Naive B cell (primary cell): ENCODE measurements at regions not wholly inside any gene's neighbourhood (a gene's known extent, or its start where the extent isn't known, plus 50 kb on each side); places are given as distances from the start of the nearest gene placed in this dataset.

Experiments
- ATAC-seq, 2 donors: fragments of 150-1000 bp; cut with Tn5 transposase; 2 replicates each; pipeline ENCODE4 v1.10.0; 2021; ENCODE audit warnings: low read depth in 2 of 2, mild to moderate bottlenecking in 2 of 2, moderate library complexity in 2 of 2
- DNase-seq: peaks from one replicate; pipeline ENCODE4 v3.0.0; 2022
- H3K27ac Mint-ChIP-seq, 6 donors: one replicate each; pipeline ENCODE4 v1.8.0; 2020 to 2022; ENCODE audit warnings: mild to moderate bottlenecking in 6 of 6, mixed read lengths in 6 of 6, moderate library complexity in 5 of 6, inconsistent platforms in 2 of 6
- H3K27me3 Mint-ChIP-seq, 3 donors: one replicate each; pipeline ENCODE4 v1.8.0; 2021 to 2022; ENCODE audit warnings: mixed read lengths in 3 of 3, mild to moderate bottlenecking in 1 of 3
- H3K36me3 Mint-ChIP-seq, 2 donors: one replicate each; pipeline ENCODE4 v1.8.0; 2020 to 2022; ENCODE audit warnings: mixed read lengths in 2 of 2, inconsistent platforms in 1 of 2, mild to moderate bottlenecking in 1 of 2
- H3K4me1 Mint-ChIP-seq, 3 donors: one replicate each; pipeline ENCODE4 v1.8.0; 2020 to 2022; ENCODE audit warnings: mixed read lengths in 3 of 3, inconsistent platforms in 1 of 3, mild to moderate bottlenecking in 1 of 3, moderate library complexity in 1 of 3
- H3K4me3 Mint-ChIP-seq, 8 donors: one replicate each; pipeline ENCODE4 v1.8.0; 2020 to 2022; ENCODE audit warnings: mild to moderate bottlenecking in 8 of 8, mixed read lengths in 8 of 8, moderate library complexity in 8 of 8, inconsistent platforms in 2 of 8
- H3K9me3 Mint-ChIP-seq, 7 donors: one replicate each; pipeline ENCODE4 v1.8.0; 2020 to 2022; ENCODE audit warnings: mixed read lengths in 7 of 7, mild to moderate bottlenecking in 5 of 7, inconsistent platforms in 2 of 7, moderate library complexity in 1 of 7

DNA sequence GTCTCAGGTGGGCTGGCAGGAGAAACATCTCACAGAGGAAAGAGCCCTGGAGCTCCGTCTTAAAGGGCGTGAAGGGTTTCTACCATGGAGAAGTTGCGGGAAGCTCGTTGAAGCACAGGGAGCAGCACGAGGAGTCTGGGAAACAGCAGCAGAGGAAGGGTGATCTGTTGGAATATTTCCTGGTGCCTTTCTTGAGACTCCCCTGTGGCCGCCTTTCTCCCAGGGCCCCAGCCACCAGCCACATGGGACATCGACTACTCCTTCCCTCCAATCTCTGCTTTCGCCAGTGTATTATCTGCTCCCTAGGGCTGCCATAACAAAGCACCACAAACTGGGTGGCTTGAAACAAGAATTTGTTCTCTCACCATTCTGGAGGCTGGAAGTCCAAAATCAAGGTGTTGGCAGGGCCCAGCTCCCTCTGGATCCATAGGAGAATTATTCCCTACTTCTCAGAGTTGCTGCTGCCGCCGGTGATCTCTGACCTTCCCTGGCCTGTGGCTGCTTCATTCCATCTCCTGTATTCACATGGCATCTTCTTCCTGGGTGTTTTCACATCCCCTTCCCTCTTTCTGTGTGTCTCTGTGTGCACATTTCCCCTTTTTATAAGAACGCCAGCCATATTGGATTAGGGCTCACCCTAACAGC is 152.8 kb upstream of the GSC start:
- Mint-ChIP-seq H3K4me1 (no peaks in the 10 kb centered on the region), H3K27me3 (peaks cover 8 to 32% (median 10%) of the 10 kb centered on the region in 3 donors), H3K36me3 (peaks cover 0 to 8% of the 10 kb centered on the region in 2 donors), H3K9me3 (peaks cover 0 to 16% (median 5%) of the 10 kb centered on the region in 7 donors), H3K4me3 (peak overlapping the region in 1 of 8 donors; percentile 10), H3K27ac (peak overlapping the region in 1 of 6 donors; percentile 49)
- DNase-seq = no peak
- no peak for ATAC-seq

DNA sequence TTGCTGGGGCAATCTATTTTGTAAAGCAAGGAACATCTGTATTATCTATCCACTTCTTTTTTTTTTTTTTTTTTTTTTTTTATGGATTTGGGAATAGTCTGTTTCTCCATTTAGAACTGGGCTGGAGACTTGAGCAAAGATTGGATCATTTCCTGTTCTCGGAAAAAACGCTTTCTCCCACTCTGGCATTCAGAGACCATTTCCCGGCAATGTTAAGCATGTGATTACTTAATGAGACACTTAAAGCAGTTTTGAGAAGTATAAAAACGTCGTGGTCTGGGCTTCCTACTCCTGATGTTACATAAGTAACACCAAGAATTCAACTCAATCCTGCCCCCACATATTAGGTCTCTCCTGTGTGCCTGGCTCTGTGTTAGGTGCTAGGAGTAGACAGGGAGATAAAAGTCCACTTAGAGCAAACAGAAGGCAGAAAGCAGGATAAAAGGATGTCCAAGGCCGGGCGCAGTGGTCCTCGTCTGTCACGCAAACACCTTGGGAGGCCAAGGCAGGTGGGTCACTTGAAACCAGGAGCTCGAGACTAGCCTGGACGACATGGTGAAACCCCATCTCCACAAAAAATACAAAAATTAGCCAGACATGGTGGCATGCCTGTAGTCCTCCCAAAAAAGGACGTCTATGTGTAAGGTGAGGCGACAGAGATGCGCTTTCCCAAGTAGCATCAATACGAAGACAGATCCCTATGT is 152.1 kb upstream of the GSC start:
- DNase-seq (no peak), ATAC-seq (no peak)
- H3K9me3 Mint-ChIP-seq = peaks cover 2 to 16% (median 5%) of the 10 kb centered on the region in 7 donors
- no peak overlapping the region for H3K4me3 Mint-ChIP-seq
- H3K4me1 Mint-ChIP-seq = no peaks in the 10 kb centered on the region
- H3K27ac Mint-ChIP-seq = peak overlapping the region in 1 of 6 donors; percentile 49
- peaks cover 0 to 8% of the 10 kb centered on the region in 2 donors for H3K36me3 Mint-ChIP-seq
- H3K27me3 Mint-ChIP-seq = peaks cover 7 to 32% (median 10%) of the 10 kb centered on the region in 3 donors

DNA sequence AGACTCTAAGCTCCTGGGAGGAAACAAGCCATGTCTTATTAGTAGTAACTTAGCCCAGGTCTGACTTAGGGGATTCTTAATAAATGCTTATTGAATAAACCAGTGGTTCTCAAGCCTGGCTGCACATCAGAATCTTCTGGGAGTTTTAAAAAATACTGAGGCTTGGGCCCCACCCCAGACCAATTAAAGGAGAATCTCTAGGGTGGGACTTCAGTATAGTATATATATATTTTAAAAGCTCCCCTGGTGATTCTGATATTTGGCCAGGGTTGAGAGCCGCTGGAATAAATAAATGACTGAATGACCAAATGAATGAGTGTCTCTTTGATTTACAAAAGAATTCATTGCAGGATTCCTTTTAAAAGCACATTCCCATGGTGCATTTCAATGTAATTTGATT is 151.5 kb upstream of the GSC start:
- Mint-ChIP-seq H3K9me3 (peaks cover 2 to 16% (median 5%) of the 10 kb centered on the region in 7 donors), H3K4me3 (no peak overlapping the region), H3K27me3 (peaks cover 2 to 32% (median 5%) of the 10 kb centered on the region in 3 donors), H3K36me3 (peaks cover 0 to 8% of the 10 kb centered on the region in 2 donors), H3K27ac (no peak overlapping the region), H3K4me1 (no peaks in the 10 kb centered on the region)
- ATAC-seq (no peak), DNase-seq (no peak)

DNA sequence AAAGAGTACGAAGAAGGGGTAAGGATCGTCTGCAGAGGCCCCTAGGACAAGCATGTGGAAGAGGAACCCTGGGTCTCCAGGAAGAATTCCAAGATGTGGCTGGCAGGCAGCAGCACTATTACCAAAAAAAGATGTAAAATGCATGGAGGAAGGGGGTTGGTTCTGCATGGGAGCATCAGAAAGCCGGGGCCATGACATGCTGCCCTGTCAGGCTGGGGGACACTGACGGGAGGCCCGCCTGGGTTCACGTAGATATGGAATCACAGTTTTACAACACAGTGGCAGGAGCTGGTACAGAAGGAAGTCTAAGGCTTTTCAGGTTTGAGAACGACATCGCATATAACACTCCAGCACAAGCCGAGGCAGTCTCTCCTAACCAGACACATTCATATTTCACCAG is 150.0 kb upstream of the GSC start:
- Mint-ChIP-seq H3K9me3 (peaks cover 2 to 13% (median 4%) of the 10 kb centered on the region in 7 donors), H3K27me3 (peaks cover 0 to 32% (median 5%) of the 10 kb centered on the region in 3 donors), H3K4me1 (no peaks in the 10 kb centered on the region), H3K36me3 (peaks cover 0 to 8% of the 10 kb centered on the region in 2 donors), H3K27ac (no peak overlapping the region), H3K4me3 (no peak overlapping the region)
- no peak for ATAC-seq
- no peak for DNase-seq

DNA sequence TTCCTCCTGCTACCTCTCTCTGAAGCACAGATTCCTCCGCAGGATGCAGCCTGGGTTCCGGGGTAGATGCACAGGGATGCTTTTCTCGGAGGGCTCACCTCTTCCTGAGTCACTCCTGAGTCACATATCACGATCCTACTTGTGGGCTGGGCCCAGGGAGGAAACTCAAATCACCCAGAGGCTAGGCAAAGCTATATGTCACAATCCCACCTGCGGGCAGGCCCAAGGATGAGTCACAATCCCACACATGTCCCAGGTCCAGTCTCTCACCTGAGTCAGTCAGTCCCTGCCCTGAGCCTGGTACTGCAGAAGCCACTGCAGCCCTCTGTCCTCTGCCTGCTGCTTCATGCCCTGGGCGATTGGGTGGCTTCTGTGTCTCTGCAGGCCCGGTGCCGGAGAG is 149.0 kb upstream of the GSC start:
- Mint-ChIP-seq H3K27ac (no peak overlapping the region), H3K36me3 (peaks cover 0 to 4% of the 10 kb centered on the region in 2 donors), H3K4me1 (no peaks in the 10 kb centered on the region), H3K9me3 (peaks cover 0 to 10% (median 3%) of the 10 kb centered on the region in 7 donors), H3K4me3 (no peak overlapping the region), H3K27me3 (peaks cover 0 to 30% (median 5%) of the 10 kb centered on the region in 3 donors)
- DNase-seq = no peak
- ATAC-seq = no peak

DNA sequence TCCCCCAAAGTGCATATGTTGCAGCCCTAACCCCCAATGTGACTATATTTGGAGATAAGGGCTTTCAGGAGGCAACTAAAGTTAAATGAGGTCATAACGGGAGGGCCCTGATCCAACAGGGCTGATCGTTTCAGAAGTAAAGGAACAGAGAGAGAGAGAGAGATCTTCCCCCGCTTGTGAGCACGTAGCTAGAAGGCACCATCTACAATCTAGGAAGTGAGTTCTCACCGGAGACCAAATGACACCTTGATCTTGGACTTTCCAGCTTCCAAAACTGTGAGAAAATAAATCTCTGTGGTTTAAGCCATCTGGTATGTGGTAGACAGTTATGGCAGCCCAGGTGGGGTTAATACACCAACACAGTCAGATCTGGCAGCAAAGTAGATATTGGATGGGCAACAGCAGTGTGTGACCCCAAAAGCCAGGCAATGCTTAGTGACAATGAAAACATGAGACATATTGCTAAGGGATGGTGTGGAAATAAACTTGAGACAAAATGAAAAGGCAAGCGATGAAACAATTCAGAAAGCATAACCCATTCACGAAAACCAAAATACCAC is 147.2 kb upstream of the GSC start:
- no peaks in the 10 kb centered on the region for H3K4me1 Mint-ChIP-seq
- peaks cover 5 to 19% (median 9%) of the 10 kb centered on the region in 3 donors for H3K27me3 Mint-ChIP-seq
- H3K27ac Mint-ChIP-seq = no peak overlapping the region
- ATAC-seq (no peak), DNase-seq (no peak)
- H3K36me3 Mint-ChIP-seq = no peaks in the 10 kb centered on the region
- H3K9me3 Mint-ChIP-seq = peaks cover 0 to 10% (median 5%) of the 10 kb centered on the region in 7 donors
- no peak overlapping the region for H3K4me3 Mint-ChIP-seq

DNA sequence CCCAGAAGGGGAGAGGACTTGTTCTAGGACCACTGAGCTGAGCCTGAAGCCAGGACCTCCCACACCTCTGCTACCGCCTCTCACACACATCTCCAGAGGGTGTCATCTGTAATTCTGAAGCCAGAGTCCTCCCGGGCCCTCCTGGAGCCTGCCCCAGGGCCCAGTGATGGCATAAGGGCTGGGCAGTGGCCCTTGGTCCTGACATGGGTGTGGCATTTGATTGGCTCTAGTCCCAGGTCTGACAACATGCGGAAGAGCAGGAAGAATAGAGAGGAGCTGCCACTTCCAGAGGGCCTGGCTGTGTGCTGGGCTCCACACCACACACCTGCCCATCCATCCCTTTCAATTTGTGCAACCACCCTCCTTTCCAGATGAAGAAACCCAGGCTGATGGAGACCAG is 144.3 kb upstream of the GSC start:
- Mint-ChIP-seq H3K4me3 (peak overlapping the region in 1 of 8 donors; percentile 37), H3K4me1 (no peaks in the 10 kb centered on the region), H3K27me3 (peaks cover 15 to 29% (median 16%) of the 10 kb centered on the region in 3 donors), H3K27ac (no peak overlapping the region), H3K9me3 (peaks cover 6 to 22% (median 15%) of the 10 kb centered on the region in 7 donors), H3K36me3 (peaks cover 0 to 8% of the 10 kb centered on the region in 2 donors)
- no peak for DNase-seq
- no peak for ATAC-seq

DNA sequence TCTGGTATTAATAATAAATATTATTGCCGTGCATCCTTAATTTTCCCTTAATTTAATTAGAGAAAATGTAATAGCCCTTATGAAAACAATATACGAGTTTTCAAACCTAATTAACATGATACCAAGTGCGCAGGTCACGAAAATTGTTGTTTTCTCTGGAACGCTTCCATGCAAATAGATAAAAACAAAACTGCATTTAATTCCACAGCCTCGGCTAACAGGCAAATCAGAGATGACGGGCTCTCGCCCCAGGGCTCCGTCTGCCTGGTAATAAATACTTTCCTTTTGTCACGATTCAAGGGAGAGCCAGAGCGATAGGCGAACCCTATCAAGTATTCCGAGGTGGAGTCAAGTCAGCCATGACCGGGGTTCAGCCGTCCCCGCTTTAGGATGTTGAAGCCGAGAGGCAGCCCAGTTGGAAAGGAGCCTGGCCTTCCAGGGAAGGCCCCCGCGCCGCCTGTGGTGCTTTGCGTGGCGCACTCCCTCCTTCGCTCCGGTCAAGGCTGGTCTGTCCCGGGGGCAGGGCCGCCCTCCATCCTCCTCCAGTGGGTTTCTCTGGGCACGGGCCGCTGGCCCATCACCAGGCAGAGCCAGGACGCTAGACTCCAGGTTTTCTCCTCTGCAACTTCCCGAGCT is 137.8 kb upstream of the GSC start:
- Mint-ChIP-seq H3K9me3 (peaks cover 6 to 20% (median 10%) of the 10 kb centered on the region in 7 donors), H3K36me3 (peaks cover 0 to 8% of the 10 kb centered on the region in 2 donors), H3K4me3 (no peak overlapping the region), H3K27me3 (peaks cover 16 to 28% (median 26%) of the 10 kb centered on the region in 3 donors), H3K4me1 (no peaks in the 10 kb centered on the region), H3K27ac (no peak overlapping the region)
- ATAC-seq (no peak), DNase-seq (no peak)

DNA sequence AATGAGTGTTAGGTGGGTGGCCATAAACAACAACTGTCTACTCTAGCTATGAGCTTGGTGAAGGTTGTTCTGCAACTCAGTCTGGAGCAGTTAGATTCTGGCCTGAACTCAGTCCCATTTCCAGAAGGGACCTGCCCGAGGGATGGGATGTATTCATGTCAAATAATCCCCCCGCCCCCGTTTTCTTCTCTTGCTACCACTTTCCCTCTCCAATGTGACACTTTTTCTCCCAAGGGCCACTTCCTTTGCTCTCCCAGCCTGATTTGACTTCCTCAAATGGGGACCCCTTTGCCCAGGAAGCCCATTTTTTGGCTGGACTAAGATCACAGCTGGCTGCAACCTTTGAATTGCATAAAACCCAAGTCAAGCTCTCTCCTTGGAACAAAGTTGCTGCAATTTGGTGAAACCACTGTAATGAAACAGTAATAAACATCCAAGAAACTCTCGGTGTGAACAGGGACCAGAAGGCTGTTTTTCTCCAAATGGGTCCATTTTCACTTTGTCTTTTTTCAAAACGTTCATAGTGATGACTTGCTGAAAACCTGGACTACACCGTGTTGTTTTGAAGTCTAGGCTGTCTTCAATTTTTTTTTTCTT is 137.2 kb upstream of the GSC start:
- no peaks in the 10 kb centered on the region for H3K4me1 Mint-ChIP-seq
- peaks cover 2 to 15% (median 8%) of the 10 kb centered on the region in 7 donors for H3K9me3 Mint-ChIP-seq
- DNase-seq = no peak
- peaks cover 16 to 26% (median 21%) of the 10 kb centered on the region in 3 donors for H3K27me3 Mint-ChIP-seq
- no peak for ATAC-seq
- H3K4me3 Mint-ChIP-seq = no peak overlapping the region
- H3K36me3 Mint-ChIP-seq = peaks cover 0 to 8% of the 10 kb centered on the region in 2 donors
- H3K27ac Mint-ChIP-seq = no peak overlapping the region

DNA sequence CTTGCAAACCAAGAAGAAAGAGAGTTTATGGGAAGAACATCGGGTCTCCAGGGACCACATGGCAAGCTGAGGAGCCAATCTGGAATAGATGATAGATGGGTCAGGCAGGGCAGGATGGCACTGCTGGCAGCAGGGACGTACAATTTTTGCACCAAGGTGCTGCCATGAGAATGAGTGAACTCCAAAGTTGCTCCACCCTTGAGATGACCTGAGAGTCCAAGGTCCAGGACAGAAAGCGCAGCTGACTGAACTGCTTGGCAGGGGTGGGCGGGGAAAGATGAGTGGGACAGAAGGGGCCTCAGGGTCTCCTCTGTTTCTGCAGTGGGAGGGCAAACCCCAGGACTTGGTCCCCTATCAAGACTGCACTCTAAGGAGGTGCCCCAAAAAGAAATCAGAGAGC is 136.7 kb upstream of the GSC start:
- Mint-ChIP-seq H3K36me3 (peaks cover 0 to 4% of the 10 kb centered on the region in 2 donors), H3K27ac (no peak overlapping the region), H3K4me3 (no peak overlapping the region), H3K9me3 (peaks cover 2 to 12% (median 7%) of the 10 kb centered on the region in 7 donors), H3K4me1 (no peaks in the 10 kb centered on the region), H3K27me3 (peaks cover 16 to 26% (median 24%) of the 10 kb centered on the region in 3 donors)
- ATAC-seq (no peak), DNase-seq (no peak)

DNA sequence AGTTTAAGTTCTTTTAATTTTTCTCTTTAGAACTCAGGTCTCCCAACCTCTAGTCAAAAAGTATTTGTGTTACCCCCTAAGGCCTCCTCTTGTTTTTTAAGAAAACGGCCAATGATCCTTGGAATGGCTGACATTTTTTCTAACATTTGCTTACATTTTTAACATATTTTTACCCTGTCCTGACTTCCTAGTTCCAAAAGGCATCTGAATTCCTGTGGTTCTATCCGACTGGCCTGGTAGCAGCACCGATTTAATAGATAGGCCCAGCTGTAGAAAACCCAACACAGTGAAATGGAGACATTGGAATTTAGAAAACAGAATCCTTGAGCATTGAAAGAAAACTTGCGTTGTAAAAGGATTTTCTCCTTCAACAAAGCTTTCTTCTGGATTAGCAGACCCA is 134.7 kb upstream of the GSC start:
- no peaks in the 10 kb centered on the region for H3K4me1 Mint-ChIP-seq

DNA sequence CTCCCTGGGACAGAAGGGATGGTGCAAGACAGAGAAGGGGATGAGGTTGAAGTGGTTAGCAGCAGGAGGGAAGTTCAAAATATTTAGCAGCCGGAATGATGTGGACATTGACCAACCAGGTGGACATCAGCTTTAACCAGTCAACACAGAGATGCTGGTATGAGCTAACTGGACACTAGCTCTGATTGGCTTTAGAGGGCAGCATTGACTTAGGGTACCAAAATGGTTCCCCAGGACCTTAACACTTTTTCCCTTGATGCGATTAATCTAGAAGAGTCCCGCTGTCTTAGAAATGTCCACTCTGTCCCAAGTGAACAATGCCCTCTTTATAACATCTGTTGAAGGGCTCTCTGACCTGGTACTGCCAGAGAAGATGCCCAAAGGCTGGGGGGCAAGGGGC is 134.0 kb upstream of the GSC start:
- Mint-ChIP-seq H3K27ac (no peak overlapping the region), H3K36me3 (no peaks in the 10 kb centered on the region), H3K9me3 (peaks cover 0 to 2% (median 0%) of the 10 kb centered on the region in 7 donors), H3K4me3 (no peak overlapping the region), H3K4me1 (no peaks in the 10 kb centered on the region), H3K27me3 (peaks cover 0 to 17% (median 5%) of the 10 kb centered on the region in 3 donors)
- DNase-seq (no peak), ATAC-seq (no peak)

More for the DNA sequence above, 134.7 kb upstream of the GSC start:
- ATAC-seq = no peak
- Mint-ChIP-seq H3K9me3 (peaks cover 0 to 3% (median 0%) of the 10 kb centered on the region in 7 donors), H3K36me3 (no peaks in the 10 kb centered on the region), H3K27ac (no peak overlapping the region), H3K27me3 (peaks cover 4 to 17% (median 12%) of the 10 kb centered on the region in 3 donors), H3K4me3 (no peak overlapping the region)
- DNase-seq = no peak

DNA sequence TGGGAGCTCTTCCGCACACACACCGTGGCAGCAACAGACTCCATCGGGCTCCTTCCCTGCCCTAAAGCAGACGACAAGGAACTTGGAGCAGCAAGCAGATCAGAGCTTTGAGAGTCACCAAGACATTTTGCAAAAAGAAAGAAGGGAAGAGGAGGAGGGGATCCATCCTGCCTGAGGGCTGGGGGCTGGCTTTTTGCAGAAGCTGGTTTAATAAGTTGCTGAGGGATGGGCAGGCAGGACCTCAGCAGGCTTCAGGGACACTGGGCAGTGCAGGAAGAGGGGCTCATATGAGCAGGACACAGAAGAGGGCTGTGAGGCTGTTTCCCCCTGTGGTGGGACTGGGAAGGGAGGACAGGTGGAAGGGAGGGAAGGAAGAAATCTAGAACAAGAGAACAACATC is 133.4 kb upstream of the GSC start:
- DNase-seq (no peak), ATAC-seq (no peak)
- peaks cover 0 to 17% (median 5%) of the 10 kb centered on the region in 3 donors for H3K27me3 Mint-ChIP-seq
- no peaks in the 10 kb centered on the region for H3K4me1 Mint-ChIP-seq
- peaks cover 0 to 2% (median 0%) of the 10 kb centered on the region in 7 donors for H3K9me3 Mint-ChIP-seq
- H3K4me3 Mint-ChIP-seq = no peak overlapping the region
- no peak overlapping the region for H3K27ac Mint-ChIP-seq
- H3K36me3 Mint-ChIP-seq = no peaks in the 10 kb centered on the region
